SK-N-SH (cell line): ENCODE measurements at regions not wholly inside any gene's neighbourhood (a gene's known extent, or its start where the extent isn't known, plus 50 kb on each side); places are given as distances from the start of the nearest gene placed in this dataset.

Experiments
- CTCF ChIP-seq: fragments of 200-600 bp; sonication (generic); IDR thresholded peaks from 2 replicates; pipeline ENCODE4 v1.6.1; 2017; ENCODE audit warnings: antibody characterized with exemption, mild to moderate bottlenecking, moderate library complexity
- EP300 ChIP-seq, 2 experiments: IDR thresholded peaks; 2 replicates each; pipeline versions ENCODE4 v1.4.0 to v1.6.1; 2012; ENCODE audit warnings: borderline replicate concordance in 1 of 2, low read depth in 1 of 2, low read length in 1 of 2
- RAD21 ChIP-seq: IDR thresholded peaks from 2 replicates; pipeline ENCODE4 v1.6.1; 2012; ENCODE audit warnings: mild to moderate bottlenecking, low read length
- SIN3A ChIP-seq: IDR thresholded peaks from 2 replicates; pipeline ENCODE4 v1.6.1; 2012; ENCODE audit warnings: low read depth, mild to moderate bottlenecking, low read length, moderate library complexity, borderline replicate concordance

- TF ChIP-seq CTCF = no peak
- TF ChIP-seq RAD21 = no peak
- no peak for TF ChIP-seq EP300 (IDR thresholded peaks at IDR 0.05; ENCODE audit: borderline replicate concordance in 1 of 2, low read depth in 1 of 2, low read length in 1 of 2)
- TF ChIP-seq SIN3A = no peak
These were observed 315.1 kb upstream of the CCL2 start for GRCh38 chr17:33939959-33940358.
